IMR-90 (cell line): ENCODE measurements at regions not wholly inside any gene's neighbourhood (a gene's known extent, or its start where the extent isn't known, plus 50 kb on each side); places are given as distances from the start of the nearest gene placed in this dataset.

Experiments
- ATAC-seq: fragments of 200-7000 bp; cut with Tn5 transposase; 2 replicates; pipeline ENCODE4 v1.9.1; 2020; ENCODE audit warnings: low read depth, mild to moderate bottlenecking, moderate library complexity
- BruUV-seq: library from RNA; stranded (reverse); fragments of 400-500 nt; replicated peaks from 2 replicates; lab custom pipeline; 2021; lab: Mats Ljungman, UMichigan
- CTCF ChIA-PET: fragments of 300-600 bp; formaldehyde crosslinking; extraction: SDS; loops from one replicate; lab custom pipeline; 2021; ENCODE audit warnings: antibody characterized with exemption; lab: Yijun Ruan, JAX
- POLR2A ChIA-PET: fragments of 300-600 bp; sonication (Branson Sonifier 250); formaldehyde crosslinking; loops from one replicate; lab custom pipeline; 2022; ENCODE audit warnings: antibody characterized with exemption; ENCODE audit not compliant: unreplicated experiment; lab: Charles Lee
- DNase-seq: peaks from one replicate; pipeline ENCODE4 v3.0.0; 2013
- H2AFZ ChIP-seq: replicated peaks from 2 replicates; pipeline ENCODE3; 2013; ENCODE audit warnings: low read length, mild to moderate bottlenecking; ENCODE audit not compliant: poor library complexity
- H2AK5ac ChIP-seq: 2 replicates; pipeline ENCODE4 v1.6.1; 2013; ENCODE audit warnings: low read depth, low read length, inconsistent platforms
- H2AK9ac ChIP-seq: replicated peaks from 2 replicates; pipeline ENCODE3; 2013; ENCODE audit warnings: mild to moderate bottlenecking, low read depth, low read length, moderate library complexity; ENCODE audit not compliant: poor library complexity
- H2BK120ac ChIP-seq: 2 replicates; pipeline ENCODE4 v1.6.1; 2013; ENCODE audit warnings: low read depth, low read length, inconsistent platforms
- H2BK15ac ChIP-seq: 3 replicates; pipeline ENCODE4 v1.6.1; 2013; ENCODE audit warnings: low read depth, low read length, inconsistent platforms
- H2BK20ac ChIP-seq: 2 replicates; pipeline ENCODE4 v1.6.1; 2013; ENCODE audit warnings: low read depth, mild to moderate bottlenecking, inconsistent platforms, low read length, moderate library complexity
- H2BK5ac ChIP-seq: 2 replicates; pipeline ENCODE4 v1.6.1; 2013; ENCODE audit warnings: mild to moderate bottlenecking, low read depth, low read length, inconsistent platforms; ENCODE audit not compliant: poor library complexity, severe bottlenecking
- H3K14ac ChIP-seq: replicated peaks from 2 replicates; pipeline ENCODE4 v1.6.1; 2013; ENCODE audit warnings: low read depth, low read length, inconsistent platforms
- H3K18ac ChIP-seq: 2 replicates; pipeline ENCODE4 v1.6.1; 2013; ENCODE audit warnings: low read depth, low read length, control low read depth
- H3K23ac ChIP-seq: 2 replicates; pipeline ENCODE4 v1.6.1; 2013; ENCODE audit warnings: low read depth, low read length, inconsistent platforms
- H3K27ac ChIP-seq: 2 replicates; pipeline ENCODE4 v1.5.1; 2013; ENCODE audit warnings: mild to moderate bottlenecking, control low read depth, low read length; ENCODE audit not compliant: insufficient read depth
- H3K27me3 ChIP-seq: 2 replicates; pipeline ENCODE4 v1.6.1; 2013; ENCODE audit warnings: low read length; ENCODE audit not compliant: control insufficient read depth, insufficient read depth
- H3K36me3 ChIP-seq: 2 replicates; pipeline ENCODE4 v1.6.1; 2013; ENCODE audit warnings: low read length, mixed read lengths; ENCODE audit not compliant: control insufficient read depth, insufficient read depth
- H3K4ac ChIP-seq: 2 replicates; pipeline ENCODE4 v1.6.1; 2013; ENCODE audit warnings: low read depth, low read length, inconsistent platforms
- H3K4me1 ChIP-seq: 2 replicates; pipeline ENCODE4 v1.6.1; 2013; ENCODE audit warnings: low read length, mixed read lengths; ENCODE audit not compliant: control insufficient read depth, insufficient read depth
- H3K4me2 ChIP-seq: 2 replicates; pipeline ENCODE4 v1.6.1; 2013; ENCODE audit warnings: low read depth, mild to moderate bottlenecking, control low read depth, low read length, moderate library complexity
- H3K4me3 ChIP-seq: 2 replicates; pipeline ENCODE4 v1.5.1; 2013; ENCODE audit warnings: low read depth, mild to moderate bottlenecking, control low read depth, low read length, moderate library complexity; ENCODE audit not compliant: insufficient read depth
- H3K56ac ChIP-seq: 2 replicates; pipeline ENCODE4 v1.6.1; 2013; ENCODE audit warnings: low read length, inconsistent platforms; ENCODE audit not compliant: insufficient read depth; ENCODE audit errors: extremely low read depth
- H3K79me1 ChIP-seq, 2 experiments: 2 replicates each; pipeline ENCODE4 v1.6.1; 2013; ENCODE audit warnings: low read length in 2 of 2, inconsistent platforms in 1 of 2, low read depth in 1 of 2
- H3K9ac ChIP-seq: 2 replicates; pipeline ENCODE4 v1.6.1; 2013; ENCODE audit warnings: low read depth, low read length, control low read depth
- H3K9me1 ChIP-seq: 2 replicates; pipeline ENCODE4 v1.6.1; 2013; ENCODE audit warnings: low read length, inconsistent platforms; ENCODE audit not compliant: insufficient read depth
- H3K9me3 ChIP-seq: 2 replicates; pipeline ENCODE4 v1.6.1; 2013; ENCODE audit warnings: low read length; ENCODE audit not compliant: control insufficient read depth, insufficient read depth
- H4K20me1 ChIP-seq: 2 replicates; pipeline ENCODE4 v1.6.1; 2013; ENCODE audit warnings: low read length, inconsistent platforms; ENCODE audit not compliant: insufficient read depth
- H4K5ac ChIP-seq: 2 replicates; pipeline ENCODE4 v1.6.1; 2013; ENCODE audit warnings: mild to moderate bottlenecking, low read depth, low read length, control low read depth
- H4K8ac ChIP-seq, 2 experiments: 2 replicates each; pipeline ENCODE4 v1.6.1; 2013; ENCODE audit warnings: low read depth in 2 of 2, low read length in 2 of 2, control low read depth in 1 of 2, inconsistent platforms in 1 of 2
- H4K91ac ChIP-seq: 2 replicates; pipeline ENCODE4 v1.6.1; 2013; ENCODE audit warnings: low read depth, low read length, inconsistent platforms; ENCODE audit not compliant: insufficient read depth
- MXI1 ChIP-seq: IDR thresholded peaks from 2 replicates; pipeline ENCODE4 v1.6.1; 2012; ENCODE audit warnings: low read depth, mild to moderate bottlenecking, low read length, moderate library complexity, borderline replicate concordance
- POLR2A ChIP-seq: IDR thresholded peaks from 2 replicates; pipeline ENCODE4 v1.6.1; 2012; ENCODE audit warnings: mild to moderate bottlenecking, low read depth, low read length
- WGBS, 2 experiments: methylation state at CpG; one replicate each; pipeline versions ENCODE4 v1.1.5 to v1.1.7; 2013; ENCODE audit warnings: missing lambda C conversion rate in 2 of 2; ENCODE audit not compliant: insufficient read length in 1 of 2; ENCODE audit errors: extremely low coverage in 2 of 2; 5-methylcytosine and 5-hydroxymethylcytosine counted together
- dilution Hi-C: fragments of 300-500 bp; cut with HindIII; formaldehyde crosslinking; loops from one replicate; pipeline ENCODE4 v1.14.3; 2018; ENCODE audit warnings: low sequenced_read_pairs; ENCODE audit not compliant: unreplicated experiment
- in situ Hi-C: fragments of 300-500 bp; cut with MboI; formaldehyde crosslinking; loops from 3 replicates; pipeline ENCODE4 v1.14.3; 2019; ENCODE audit warnings: low sequenced_read_pairs, inconsistent platforms, mixed read lengths
- intact Hi-C: fragments of 100-400 bp; cut with micrococcal nuclease; formaldehyde crosslinking; loops from 2 replicates; pipeline ENCODE4 v1.10.0; 2022

GRCh38 chr2:192444286-192444838, 249.6 kb upstream of the TMEFF2 start:
- CTCF ChIA-PET = interaction anchor here (0.9 kb wide), 1 partner anchor 11 kb away, joined by 3 read pairs; no protein-coding TSS in a partner anchor
- BruUV-seq = no TSS peak
- POLR2A ChIA-PET = no interaction called here

More at GRCh38 chr2:192444286-192444838, 249.6 kb upstream of the TMEFF2 start:
- Histone ChIP-seq H2BK20ac (no peak overlapping the region), H3K56ac (no peak overlapping the region), H3K27ac (no peak overlapping the region), H2AFZ (no peak overlapping the region), H3K9me3 (no peaks in the 10 kb centered on the region), H3K14ac (no peak overlapping the region), H3K18ac (no peak overlapping the region), H3K4ac (no peak overlapping the region), H3K36me3 (no peaks in the 10 kb centered on the region), H3K4me2 (no peak overlapping the region), H3K4me1 (no peaks in the 10 kb centered on the region), H4K5ac (no peak overlapping the region), H4K8ac (no peak overlapping the region), H2BK15ac (no peak overlapping the region), H3K27me3 (no peaks in the 10 kb centered on the region), H3K9ac (no peak overlapping the region), H3K79me1 (no peaks in the 10 kb centered on the region), H2AK9ac (no peak overlapping the region), H2BK5ac (no peak overlapping the region), H3K23ac (no peak overlapping the region), H3K9me1 (no peaks in the 10 kb centered on the region), H2AK5ac (no peak overlapping the region), H4K91ac (no peak overlapping the region), H4K20me1 (no peaks in the 10 kb centered on the region), H3K4me3 (no peak overlapping the region), H2BK120ac (no peak overlapping the region)
- intact Hi-C loops = no loop called here
- 0% methylated on average over 1 of the region's 7 CpGs; no CpG with 5 or more reads in 1 of the 2 experiments for WGBS, 2 experiments
- TF ChIP-seq POLR2A = no peak
- no peak for TF ChIP-seq MXI1
- no peak for ATAC-seq
- dilution Hi-C loops = no loop called here
- DNase-seq = no peak
- in situ Hi-C loops = no loop called here
